ENCODE measurements at regions not wholly inside any gene's neighbourhood (a gene's known extent, or its start where the extent isn't known, plus 50 kb on each side); places are given as distances from the start of the nearest gene placed in this dataset.

DNA sequence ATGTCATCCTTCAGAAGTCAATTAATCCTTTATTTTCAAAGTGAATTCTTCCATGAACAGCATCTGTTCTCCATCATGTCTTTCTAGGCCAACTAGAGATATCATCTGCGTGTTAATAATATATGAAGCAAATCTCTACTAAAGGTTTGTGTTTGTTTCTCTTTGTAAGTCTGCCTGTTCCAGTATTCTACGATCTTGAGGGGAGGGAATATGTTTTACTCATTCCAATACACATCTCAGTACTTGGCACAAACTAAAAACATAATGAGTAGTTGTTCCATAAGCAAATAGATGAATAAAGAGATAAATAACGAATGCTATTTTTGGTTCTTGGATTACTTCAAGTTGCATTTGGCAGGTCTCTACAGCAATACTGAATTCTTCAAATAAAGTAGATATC lies 470.7 kb upstream of the GRIN3A start:
- Histone ChIP-seq H3K9me3 (no peaks in the 10 kb centered on the region), H3K27ac (no peak overlapping the region), H3K36me3 (no peaks in the 10 kb centered on the region), H3K4me1 (no peaks in the 10 kb centered on the region), H3K27me3 (no peaks in the 10 kb centered on the region), H3K4me3 (no peak overlapping the region)
- DNase-seq (ENCODE audit: low spot score) = no peak
- no peak for TF ChIP-seq CTCF (IDR thresholded peaks at IDR 0.05)

GRCh38 chr9:102206432-102206831 lies 468.0 kb upstream of the GRIN3A start:
- Histone ChIP-seq H3K4me1 (no peaks in the 10 kb centered on the region), H3K27ac (no peak overlapping the region), H3K36me3 (no peaks in the 10 kb centered on the region), H3K27me3 (no peaks in the 10 kb centered on the region), H3K4me3 (no peak overlapping the region), H3K9me3 (no peaks in the 10 kb centered on the region)
- TF ChIP-seq CTCF (IDR thresholded peaks at IDR 0.05) = no peak
- no peak for DNase-seq (ENCODE audit: low spot score)

DNA sequence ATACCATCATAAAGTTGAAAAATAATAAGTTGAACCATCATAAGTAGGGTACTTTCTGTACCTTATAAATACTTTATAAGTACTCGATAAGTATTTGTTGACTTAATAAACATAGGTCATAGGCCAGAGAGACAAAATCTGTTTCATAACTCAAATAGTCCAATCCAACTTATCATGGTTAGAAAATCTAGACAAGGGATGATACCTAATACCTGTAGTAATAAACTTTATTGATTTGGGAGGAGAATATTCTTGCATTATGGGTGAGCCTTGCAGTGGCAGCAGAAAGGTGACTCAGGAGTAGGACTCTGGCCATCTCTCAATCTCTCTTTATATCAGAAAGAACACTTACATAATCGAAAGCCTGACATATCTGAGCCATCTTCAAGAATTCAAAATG lies 466.8 kb upstream of the GRIN3A start:
- Histone ChIP-seq H3K4me1 (no peaks in the 10 kb centered on the region), H3K9me3 (no peaks in the 10 kb centered on the region), H3K27me3 (no peaks in the 10 kb centered on the region), H3K27ac (no peak overlapping the region), H3K4me3 (no peak overlapping the region), H3K36me3 (no peaks in the 10 kb centered on the region)
- no peak for TF ChIP-seq CTCF (IDR thresholded peaks at IDR 0.05)
- no peak for DNase-seq (ENCODE audit: low spot score)

DNA sequence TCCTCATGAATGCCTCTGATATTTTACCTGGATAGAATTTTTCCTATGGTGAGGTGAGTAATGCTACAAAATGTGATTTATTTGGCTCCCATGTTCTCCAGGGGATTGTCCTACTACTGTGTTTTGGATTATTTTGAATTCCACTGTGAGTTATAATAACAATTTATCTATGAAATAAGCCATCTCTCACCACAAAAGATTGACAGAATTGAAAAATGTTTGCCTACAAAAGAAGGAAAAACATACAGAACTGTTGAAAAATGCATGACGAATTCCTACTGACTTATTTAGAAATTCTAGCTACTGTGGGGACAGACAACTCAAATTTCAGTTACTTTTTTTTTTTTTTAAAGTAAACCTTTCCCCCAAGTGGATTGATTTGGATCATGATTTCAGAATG lies 463.7 kb upstream of the GRIN3A start:
- Histone ChIP-seq H3K27ac (no peak overlapping the region), H3K9me3 (no peaks in the 10 kb centered on the region), H3K36me3 (no peaks in the 10 kb centered on the region), H3K4me3 (no peak overlapping the region), H3K4me1 (no peaks in the 10 kb centered on the region), H3K27me3 (no peaks in the 10 kb centered on the region)
- no peak for TF ChIP-seq CTCF (IDR thresholded peaks at IDR 0.05)
- no peak for DNase-seq (ENCODE audit: low spot score)

GRCh38 chr9:102185962-102186361 lies 447.5 kb upstream of the GRIN3A start:
- H3K27ac ChIP-seq = no peak overlapping the region

More at GRCh38 chr9:102185962-102186361, 447.5 kb upstream of the GRIN3A start:
- Histone ChIP-seq H3K4me1 (no peaks in the 10 kb centered on the region), H3K36me3 (no peaks in the 10 kb centered on the region), H3K9me3 (no peaks in the 10 kb centered on the region), H3K27me3 (no peaks in the 10 kb centered on the region), H3K4me3 (no peak overlapping the region)
- DNase-seq (ENCODE audit: low spot score) = no peak
- no peak for TF ChIP-seq CTCF (IDR thresholded peaks at IDR 0.05)

Measured in right atrium auricular region (tissue), 2 donors.